HepG2 (cell line): ENCODE measurements at regions not wholly inside any gene's neighbourhood (a gene's known extent, or its start where the extent isn't known, plus 50 kb on each side); places are given as distances from the start of the nearest gene placed in this dataset.

Source experiments
- AKAP8 ChIP-seq: sonication (generic); formaldehyde crosslinking; IDR thresholded peaks from 2 replicates; pipeline ENCODE4 v1.5.1; 2020; ENCODE audit warnings: mild to moderate bottlenecking, missing genetic modification reagents
- CC2D1A ChIP-seq: sonication (generic); formaldehyde crosslinking; IDR thresholded peaks from 2 replicates; pipeline ENCODE4 v1.8.1; 2023; ENCODE audit warnings: mild to moderate bottlenecking, missing genetic modification reagents
- EZH2 ChIP-seq: conservative IDR thresholded peaks from 2 replicates; pipeline ENCODE4 v1.6.1; 2012; ENCODE audit warnings: mild to moderate bottlenecking, low read depth, low read length, moderate library complexity
- FIP1L1 ChIP-seq: fragments of 200-400 bp; formaldehyde crosslinking; IDR thresholded peaks from 2 replicates; pipeline ENCODE4 v1.6.1; 2018; ENCODE audit warnings: low read depth, mild to moderate bottlenecking, low read length, moderate library complexity, borderline replicate concordance; ENCODE audit not compliant: insufficient read depth
- HDAC1 ChIP-seq: sonication (generic); formaldehyde crosslinking; IDR thresholded peaks from 2 replicates; pipeline ENCODE4 v1.5.1; 2020; ENCODE audit warnings: mild to moderate bottlenecking, missing genetic modification reagents
- MAF1 ChIP-seq: sonication (generic); formaldehyde crosslinking; IDR thresholded peaks from 2 replicates; pipeline ENCODE4 v1.5.0; 2020; ENCODE audit warnings: missing genetic modification reagents, borderline replicate concordance
- POLR2A ChIP-seq, 2 experiments: IDR thresholded peaks; 2 replicates each; pipeline ENCODE4 v1.6.1; 2011; ENCODE audit warnings: low read depth in 2 of 2, low read length in 2 of 2, mild to moderate bottlenecking in 1 of 2, moderate library complexity in 1 of 2; ENCODE audit not compliant: insufficient read depth in 1 of 2
- SMYD3 ChIP-seq: sonication (generic); formaldehyde crosslinking; IDR thresholded peaks from 2 replicates; pipeline ENCODE4 v1.8.1; 2023; ENCODE audit warnings: mild to moderate bottlenecking, missing genetic modification reagents
- TRIM24 ChIP-seq: sonication (generic); formaldehyde crosslinking; IDR thresholded peaks from 2 replicates; pipeline ENCODE4 v1.8.0; 2022; ENCODE audit warnings: mild to moderate bottlenecking, missing genetic modification reagents
- ZBED4 ChIP-seq: sonication (generic); formaldehyde crosslinking; IDR thresholded peaks from 2 replicates; pipeline ENCODE4 v1.4.0; 2020; ENCODE audit warnings: missing genetic modification reagents, borderline replicate concordance
- ZBTB44 ChIP-seq: sonication (generic); formaldehyde crosslinking; IDR thresholded peaks from 2 replicates; pipeline ENCODE4 v1.4.0; 2020; ENCODE audit warnings: missing genetic modification reagents
- ZNF232 ChIP-seq: sonication (generic); formaldehyde crosslinking; IDR thresholded peaks from 2 replicates; pipeline ENCODE4 v1.4.0; 2020; ENCODE audit warnings: missing genetic modification reagents, borderline replicate concordance
- ZNF460 ChIP-seq: sonication (generic); formaldehyde crosslinking; IDR thresholded peaks from 2 replicates; pipeline ENCODE4 v1.5.1; 2020; ENCODE audit warnings: missing genetic modification reagents, mild to moderate bottlenecking, borderline replicate concordance
- ZNF775 ChIP-seq: sonication (generic); formaldehyde crosslinking; IDR thresholded peaks from 2 replicates; pipeline ENCODE4 v1.4.0; 2020; ENCODE audit warnings: missing genetic modification reagents, mild to moderate bottlenecking, moderate library complexity, borderline replicate concordance
- ZNF792 ChIP-seq: IDR thresholded peaks from 2 replicates; pipeline ENCODE4 v1.6.1; 2016
- TF ChIP-seq, protein P1 (sequence below): IDR thresholded peaks from 2 replicates; pipeline ENCODE4 v1.6.1; 2016; ENCODE audit warnings: missing biosample characterization, missing genetic modification reagents, low read depth
- TF ChIP-seq, protein P2 (sequence below), 2 experiments: sonication (generic) in 1 of 2; formaldehyde crosslinking in 1 of 2; IDR thresholded peaks; 2 replicates each; pipeline versions ENCODE4 v1.6.1 to v1.9.0; 2014 to 2022; ENCODE audit warnings: antibody characterized with exemption in 1 of 2, borderline replicate concordance in 1 of 2, inconsistent platforms in 1 of 2, low read depth in 1 of 2, missing genetic modification reagents in 1 of 2

- no peak for TF ChIP-seq TRIM24
- TF ChIP-seq EZH2, result no peak
- no peak for TF ChIP-seq ZNF775 (CRISPR knock-in tag)
- TF ChIP-seq SMYD3 (CRISPR knock-in tag), result no peak
- no peak for TF ChIP-seq POLR2A (IDR thresholded peaks at IDR 0.05; ENCODE audit: insufficient read depth in 1 of 2, low read depth in 2 of 2, low read length in 2 of 2)
- TF ChIP-seq, protein P1, sequence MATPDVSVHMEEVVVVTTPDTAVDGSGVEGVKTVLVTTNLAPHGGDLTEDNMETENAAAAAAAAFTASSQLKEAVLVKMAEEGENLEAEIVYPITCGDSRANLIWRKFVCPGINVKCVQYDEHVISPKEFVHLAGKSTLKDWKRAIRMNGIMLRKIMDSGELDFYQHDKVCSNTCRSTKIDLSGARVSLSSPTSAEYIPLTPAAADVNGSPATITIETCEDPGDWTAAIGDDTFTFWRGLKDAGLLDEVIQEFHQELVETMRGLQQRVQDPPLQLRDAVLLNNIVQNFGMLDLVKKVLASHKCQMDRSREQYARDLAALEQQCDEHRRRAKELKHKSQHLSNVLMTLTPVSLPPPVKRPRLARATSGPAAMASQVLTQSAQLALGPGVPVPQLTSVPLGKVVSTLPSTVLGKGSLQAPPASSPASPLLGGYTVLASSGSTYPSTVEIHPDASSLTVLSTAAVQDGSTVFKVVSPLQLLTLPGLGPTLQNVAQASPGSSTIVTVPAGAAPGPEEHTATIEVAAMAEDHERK (CRISPR knock-in tag), result no peak
- TF ChIP-seq HDAC1 (CRISPR knock-in tag), result peak; percentile 78
- no peak for TF ChIP-seq ZBED4 (CRISPR knock-in tag)
- TF ChIP-seq ZNF460, result no peak
- TF ChIP-seq AKAP8, result no peak
- no peak for TF ChIP-seq ZNF232 (CRISPR knock-in tag)
- no peak for TF ChIP-seq MAF1
- TF ChIP-seq ZNF792 (CRISPR knock-in tag), result 0 out of 2 replicates have a peak, but pooled peaks have one; percentile 33
- no peak for TF ChIP-seq FIP1L1
- no peak for TF ChIP-seq ZBTB44 (CRISPR knock-in tag)
- TF ChIP-seq, protein P2, sequence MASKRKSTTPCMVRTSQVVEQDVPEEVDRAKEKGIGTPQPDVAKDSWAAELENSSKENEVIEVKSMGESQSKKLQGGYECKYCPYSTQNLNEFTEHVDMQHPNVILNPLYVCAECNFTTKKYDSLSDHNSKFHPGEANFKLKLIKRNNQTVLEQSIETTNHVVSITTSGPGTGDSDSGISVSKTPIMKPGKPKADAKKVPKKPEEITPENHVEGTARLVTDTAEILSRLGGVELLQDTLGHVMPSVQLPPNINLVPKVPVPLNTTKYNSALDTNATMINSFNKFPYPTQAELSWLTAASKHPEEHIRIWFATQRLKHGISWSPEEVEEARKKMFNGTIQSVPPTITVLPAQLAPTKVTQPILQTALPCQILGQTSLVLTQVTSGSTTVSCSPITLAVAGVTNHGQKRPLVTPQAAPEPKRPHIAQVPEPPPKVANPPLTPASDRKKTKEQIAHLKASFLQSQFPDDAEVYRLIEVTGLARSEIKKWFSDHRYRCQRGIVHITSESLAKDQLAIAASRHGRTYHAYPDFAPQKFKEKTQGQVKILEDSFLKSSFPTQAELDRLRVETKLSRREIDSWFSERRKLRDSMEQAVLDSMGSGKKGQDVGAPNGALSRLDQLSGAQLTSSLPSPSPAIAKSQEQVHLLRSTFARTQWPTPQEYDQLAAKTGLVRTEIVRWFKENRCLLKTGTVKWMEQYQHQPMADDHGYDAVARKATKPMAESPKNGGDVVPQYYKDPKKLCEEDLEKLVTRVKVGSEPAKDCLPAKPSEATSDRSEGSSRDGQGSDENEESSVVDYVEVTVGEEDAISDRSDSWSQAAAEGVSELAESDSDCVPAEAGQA (IDR thresholded peaks at IDR 0.05; ENCODE audit: low read depth), result no peak
- TF ChIP-seq, protein P2 (CRISPR knock-in tag; IDR thresholded peaks at IDR 0.05; ENCODE audit: borderline replicate concordance), result no peak
- TF ChIP-seq CC2D1A (CRISPR knock-in tag), result no peak
Measured at GRCh38 chr13:49858178-49858856, 65.8 kb upstream of the KPNA3 start (continued).
